NCI-H1092 treated with DMSO at 0.1 percent for 48 hours (cell line): ENCODE measurements at regions not wholly inside any gene's neighbourhood (a gene's known extent, or its start where the extent isn't known, plus 50 kb on each side); places are given as distances from the start of the nearest gene placed in this dataset.
"Not testable (repeated sequence)": the region's sequence is repeated elsewhere in the genome, so short reads cannot be mapped to it uniquely, and the experiment has no call there.

Source experiments
- DNase-seq: peaks from one replicate; lab custom pipeline; 2025; lab: John Stamatoyannopoulos, UW

- DNase-seq: no peak
These were observed 165.0 kb upstream of the KCTD3 start for GRCh38 chr1:215402147-215402546.

- no peak for DNase-seq
These were observed 161.9 kb upstream of the KCTD3 start for GRCh38 chr1:215405211-215405610.

- no peak for DNase-seq
These were observed 160.2 kb upstream of the KCTD3 start for GRCh38 chr1:215406927-215407326.

- DNase-seq: no peak
These were observed 159.5 kb upstream of the KCTD3 start for GRCh38 chr1:215407575-215407974.

GRCh38 chr1:215409546-215409945 lies 157.6 kb upstream of the KCTD3 start:
- not testable (repeated sequence) for DNase-seq

GRCh38 chr1:215415521-215415920 lies 151.6 kb upstream of the KCTD3 start:
- not testable (repeated sequence) for DNase-seq

GRCh38 chr1:215416497-215416896 lies 150.6 kb upstream of the KCTD3 start:
- DNase-seq: no peak

- DNase-seq: no peak
These were observed 150.0 kb upstream of the KCTD3 start for GRCh38 chr1:215417122-215417521.

- no peak for DNase-seq
These were observed 148.1 kb upstream of the KCTD3 start for GRCh38 chr1:215418876-215419447.

GRCh38 chr1:215421744-215422143 lies 145.4 kb upstream of the KCTD3 start:
- DNase-seq: no peak

- no peak for DNase-seq
These were observed 143.8 kb upstream of the KCTD3 start for GRCh38 chr1:215423288-215423687.

- DNase-seq: no peak
These were observed 142.0 kb upstream of the KCTD3 start for GRCh38 chr1:215425138-215425537.

- DNase-seq: no peak
These were observed 141.0 kb upstream of the KCTD3 start for GRCh38 chr1:215426101-215426500.

- DNase-seq: not testable (repeated sequence)
These were observed 134.4 kb upstream of the KCTD3 start for GRCh38 chr1:215432483-215433227.

- DNase-seq: no peak
These were observed 133.9 kb upstream of the KCTD3 start for GRCh38 chr1:215433237-215433636.

- DNase-seq: no peak
These were observed 127.6 kb upstream of the KCTD3 start for GRCh38 chr1:215439549-215439948.

- DNase-seq: no peak
These were observed 122.2 kb upstream of the KCTD3 start for GRCh38 chr1:215444715-215445414.

- not testable (repeated sequence) for DNase-seq
These were observed 119.1 kb upstream of the KCTD3 start for GRCh38 chr1:215448014-215448413.

GRCh38 chr1:215449147-215449546 lies 118.0 kb upstream of the KCTD3 start:
- DNase-seq: not testable (repeated sequence)

GRCh38 chr1:215453440-215453839 lies 113.7 kb upstream of the KCTD3 start:
- DNase-seq: no peak

GRCh38 chr1:215457213-215457612 lies 109.9 kb upstream of the KCTD3 start:
- DNase-seq: no peak

GRCh38 chr1:215458104-215458503 lies 109.0 kb upstream of the KCTD3 start:
- no peak for DNase-seq

GRCh38 chr1:215458562-215458961 lies 108.5 kb upstream of the KCTD3 start:
- DNase-seq: no peak
